Vagina (tissue), 2 donors: ENCODE measurements at regions not wholly inside any gene's neighbourhood (a gene's known extent, or its start where the extent isn't known, plus 50 kb on each side); places are given as distances from the start of the nearest gene placed in this dataset.

ENCODE experiments used
- DNase-seq, 2 donors: peaks; one replicate each; pipeline ENCODE4 v3.0.0-alpha.2; 2017; ENCODE audit errors: extremely low spot score in 2 of 2
- H3K27ac ChIP-seq: fragments of 200-600 bp; sonication (generic); one replicate; pipeline ENCODE4 v1.5.1; 2019
- H3K27me3 ChIP-seq: fragments of 200-600 bp; sonication (generic); one replicate; pipeline ENCODE4 v1.5.1; 2019
- H3K36me3 ChIP-seq, 2 donors: fragments of 200-600 bp; sonication (generic); one replicate each; pipeline ENCODE4 v1.5.1; 2017 to 2019
- H3K4me1 ChIP-seq: fragments of 200-600 bp; sonication (generic); one replicate; pipeline ENCODE4 v1.5.1; 2019
- H3K4me3 ChIP-seq, 2 donors: fragments of 200-600 bp; sonication (generic); 1 replicate in 1 of 2; 2 replicates in 1 of 2; pipeline ENCODE4 v1.5.1; 2016 to 2019
- H3K9me3 ChIP-seq: fragments of 200-600 bp; sonication (generic); one replicate; pipeline ENCODE4 v1.5.1; 2019
- CTCF ChIP-seq, 3 experiments: fragments of 450-650 bp in 2 of 3; fragments of 200-600 bp in 1 of 3; sonication (generic) in 1 of 3; IDR thresholded peaks; one replicate each; pipeline ENCODE4 v1.5.1; 2017 to 2019; ENCODE audit warnings: antibody characterized with exemption in 3 of 3, mild to moderate bottlenecking in 2 of 3, moderate library complexity in 2 of 3
- POLR2A ChIP-seq, 2 donors: fragments of 450-650 bp; IDR thresholded peaks; one replicate each; pipeline ENCODE4 v1.6.1; 2017; ENCODE audit warnings: antibody characterized with exemption in 2 of 2, mild to moderate bottlenecking in 2 of 2, moderate library complexity in 2 of 2
- POLR2AphosphoS5 ChIP-seq, 2 donors: sonication (generic); formaldehyde crosslinking; IDR thresholded peaks; one replicate each; pipeline ENCODE4 v1.9.0; 2017; ENCODE audit warnings: antibody characterized with exemption in 2 of 2, mild to moderate bottlenecking in 2 of 2, low read depth in 1 of 2; ENCODE audit not compliant: insufficient read depth in 1 of 2
- intact Hi-C: fragments of 100-400 bp; cut with DNase I; formaldehyde crosslinking; loops from one replicate; pipeline ENCODE4 v1.15.1; 2023

- no peak for DNase-seq
- Histone ChIP-seq H3K27ac (no peak overlapping the region), H3K27me3 (no peaks in the 10 kb centered on the region), H3K4me3 (no peak overlapping the region), H3K4me1 (no peaks in the 10 kb centered on the region), H3K9me3 (no peaks in the 10 kb centered on the region), H3K36me3 (no peaks in the 10 kb centered on the region)
- TF ChIP-seq POLR2AphosphoS5 (IDR thresholded peaks at IDR 0.05; ENCODE audit: insufficient read depth in 1 of 2, low read depth in 1 of 2) (no peak), CTCF (IDR thresholded peaks at IDR 0.05) (no peak), POLR2A (IDR thresholded peaks at IDR 0.05) (no peak)
- intact Hi-C loops, result no loop called here
Measured at GRCh38 chr4:1505511-1506460, 99.5 kb upstream of the NKX1-1 start.

GRCh38 chr4:1504595-1505500 lies 98.6 kb upstream of the NKX1-1 start:
- intact Hi-C loops, result no loop called here
- Histone ChIP-seq H3K4me3 (no peak overlapping the region), H3K9me3 (no peaks in the 10 kb centered on the region), H3K27me3 (no peaks in the 10 kb centered on the region), H3K27ac (no peak overlapping the region), H3K4me1 (no peaks in the 10 kb centered on the region), H3K36me3 (no peaks in the 10 kb centered on the region)
- DNase-seq, result no peak
- TF ChIP-seq POLR2AphosphoS5 (IDR thresholded peaks at IDR 0.05; ENCODE audit: insufficient read depth in 1 of 2, low read depth in 1 of 2) (no peak), CTCF (IDR thresholded peaks at IDR 0.05) (no peak), POLR2A (IDR thresholded peaks at IDR 0.05) (no peak)

- TF ChIP-seq POLR2AphosphoS5 (IDR thresholded peaks at IDR 0.05; ENCODE audit: insufficient read depth in 1 of 2, low read depth in 1 of 2), result no peak
- no peak for TF ChIP-seq POLR2A (IDR thresholded peaks at IDR 0.05)
- TF ChIP-seq CTCF (IDR thresholded peaks at IDR 0.05), result no peak
- Histone ChIP-seq H3K27me3 (no peaks in the 10 kb centered on the region), H3K36me3 (no peaks in the 10 kb centered on the region), H3K4me1 (no peaks in the 10 kb centered on the region), H3K9me3 (no peaks in the 10 kb centered on the region), H3K4me3 (no peak overlapping the region), H3K27ac (no peak overlapping the region)
- no peak for DNase-seq
- intact Hi-C loops, result no loop called here
Measured at GRCh38 chr4:1503583-1504471, 97.6 kb upstream of the NKX1-1 start.

- no peak for TF ChIP-seq POLR2AphosphoS5 (IDR thresholded peaks at IDR 0.05; ENCODE audit: insufficient read depth in 1 of 2, low read depth in 1 of 2)
- no peak for TF ChIP-seq CTCF (IDR thresholded peaks at IDR 0.05)
- no peak for TF ChIP-seq POLR2A (IDR thresholded peaks at IDR 0.05)
- DNase-seq, result no peak
- Histone ChIP-seq H3K27me3 (no peaks in the 10 kb centered on the region), H3K27ac (no peak overlapping the region), H3K9me3 (no peaks in the 10 kb centered on the region), H3K36me3 (no peaks in the 10 kb centered on the region), H3K4me3 (no peak overlapping the region), H3K4me1 (no peaks in the 10 kb centered on the region)
- intact Hi-C loops, result no loop called here
Measured at GRCh38 chr4:1502976-1503375, 96.7 kb upstream of the NKX1-1 start.
